ENCODE measurements at regions not wholly inside any gene's neighbourhood (a gene's known extent, or its start where the extent isn't known, plus 50 kb on each side); places are given as distances from the start of the nearest gene placed in this dataset.

- intact Hi-C loops (cut with DNase I; ENCODE audit: low total_unique reads) = no loop called here
- no peak for DNase-seq (ENCODE audit: low spot score in 2 of 2)
- H3K4me1 ChIP-seq = no peaks in the 10 kb centered on the region
- no peak overlapping the region for H3K4me3 ChIP-seq
- TF ChIP-seq CTCF (IDR thresholded peaks at IDR 0.05) (no peak), POLR2A (IDR thresholded peaks at IDR 0.05) (no peak), POLR2AphosphoS5 (IDR thresholded peaks at IDR 0.05) (no peak)
- no peaks in the 10 kb centered on the region for H3K36me3 ChIP-seq
- H3K27me3 ChIP-seq = peaks cover 0 to 21% of the 10 kb centered on the region in 2 donors
- no peak overlapping the region for H3K27ac ChIP-seq
- H3K9me3 ChIP-seq = no peaks in the 10 kb centered on the region
These were observed 184.9 kb downstream of the EMX2 start for GRCh38 chr10:117727421-117727820.

- no peak for DNase-seq (ENCODE audit: low spot score in 2 of 2)
- no peak overlapping the region for H3K4me3 ChIP-seq
- peaks cover 0 to 21% of the 10 kb centered on the region in 2 donors for H3K27me3 ChIP-seq
- TF ChIP-seq POLR2AphosphoS5 (IDR thresholded peaks at IDR 0.05) (no peak), CTCF (IDR thresholded peaks at IDR 0.05) (no peak)
- H3K9me3 ChIP-seq = no peaks in the 10 kb centered on the region
- no peak overlapping the region for H3K27ac ChIP-seq
- H3K36me3 ChIP-seq = no peaks in the 10 kb centered on the region
- H3K4me1 ChIP-seq = no peaks in the 10 kb centered on the region
- intact Hi-C loops (cut with DNase I; ENCODE audit: low total_unique reads) = no loop called here
These were observed 185.5 kb downstream of the EMX2 start for GRCh38 chr10:117728087-117728486.

- no peaks in the 10 kb centered on the region for H3K4me1 ChIP-seq
- no peaks in the 10 kb centered on the region for H3K36me3 ChIP-seq
- intact Hi-C loops (cut with DNase I; ENCODE audit: low total_unique reads) = no loop called here
- H3K27ac ChIP-seq = no peak overlapping the region
- peaks cover 0 to 27% of the 10 kb centered on the region in 2 donors for H3K27me3 ChIP-seq
- TF ChIP-seq POLR2AphosphoS5 (IDR thresholded peaks at IDR 0.05) (no peak), POLR2A (IDR thresholded peaks at IDR 0.05) (no peak), CTCF (IDR thresholded peaks at IDR 0.05) (no peak)
- no peak for DNase-seq (ENCODE audit: low spot score in 2 of 2)
- H3K4me3 ChIP-seq = no peak overlapping the region
- no peaks in the 10 kb centered on the region for H3K9me3 ChIP-seq
These were observed 186.6 kb downstream of the EMX2 start for GRCh38 chr10:117729156-117729555.

GRCh38 chr10:117731121-117731791 lies 188.7 kb downstream of the EMX2 start:
- intact Hi-C loops (cut with DNase I; ENCODE audit: low total_unique reads) = no loop called here
- H3K4me3 ChIP-seq = no peak overlapping the region
- peaks cover 0 to 44% of the 10 kb centered on the region in 2 donors for H3K27me3 ChIP-seq
- TF ChIP-seq CTCF (IDR thresholded peaks at IDR 0.05) (no peak), POLR2AphosphoS5 (IDR thresholded peaks at IDR 0.05) (no peak), POLR2A (IDR thresholded peaks at IDR 0.05) (no peak)
- H3K36me3 ChIP-seq = no peaks in the 10 kb centered on the region
- DNase-seq (ENCODE audit: low spot score in 2 of 2) = no peak
- no peaks in the 10 kb centered on the region for H3K4me1 ChIP-seq
- H3K9me3 ChIP-seq = no peaks in the 10 kb centered on the region
- no peak overlapping the region for H3K27ac ChIP-seq

GRCh38 chr10:117734731-117735405 lies 192.3 kb downstream of the EMX2 start:
- TF ChIP-seq POLR2A (IDR thresholded peaks at IDR 0.05) = no peak
- no peak for TF ChIP-seq CTCF (IDR thresholded peaks at IDR 0.05)
- TF ChIP-seq POLR2AphosphoS5 (IDR thresholded peaks at IDR 0.05) = no peak
- Histone ChIP-seq H3K27me3 (peaks cover 0 to 49% of the 10 kb centered on the region in 2 donors), H3K4me3 (no peak overlapping the region), H3K27ac (no peak overlapping the region), H3K4me1 (no peaks in the 10 kb centered on the region), H3K36me3 (no peaks in the 10 kb centered on the region), H3K9me3 (no peaks in the 10 kb centered on the region)
- intact Hi-C loops (cut with DNase I; ENCODE audit: low total_unique reads) = loop anchor here (5.0 kb wide), 1 partner anchor 693 kb away; no protein-coding TSS in a partner anchor
- no peak for DNase-seq (ENCODE audit: low spot score in 2 of 2)
